Activated T-cell treated with anti-CD3 and anti-CD28 coated beads, Interleukin-2, amount 50 U/mL, for 48 hours (primary cell): ENCODE measurements at regions not wholly inside any gene's neighbourhood (a gene's known extent, or its start where the extent isn't known, plus 50 kb on each side); places are given as distances from the start of the nearest gene placed in this dataset.

Experiments used
- DNase-seq, 2 experiments: peaks; one replicate each; pipeline ENCODE4 v3.0.0-alpha.2; 2020

DNA sequence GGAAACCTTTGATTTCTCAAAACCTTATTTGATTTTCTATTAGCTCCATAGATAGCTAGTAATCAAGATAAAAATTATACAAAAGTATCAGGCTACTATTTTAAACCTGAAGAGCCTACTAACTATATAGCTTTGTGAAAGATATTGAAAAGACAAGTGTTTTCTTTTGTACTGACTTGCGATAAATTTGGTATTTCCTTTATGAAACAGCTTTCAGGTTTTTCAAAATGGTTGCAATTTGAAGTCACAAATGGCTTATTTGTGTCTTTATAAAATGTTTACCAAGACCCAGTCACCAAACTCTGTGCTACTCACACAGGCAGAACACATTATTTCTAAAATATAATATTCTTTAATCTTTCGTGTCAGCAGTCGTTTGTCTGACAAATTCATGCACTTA lies 167.5 kb upstream of the ALCAM start:
- DNase-seq: no peak

DNA sequence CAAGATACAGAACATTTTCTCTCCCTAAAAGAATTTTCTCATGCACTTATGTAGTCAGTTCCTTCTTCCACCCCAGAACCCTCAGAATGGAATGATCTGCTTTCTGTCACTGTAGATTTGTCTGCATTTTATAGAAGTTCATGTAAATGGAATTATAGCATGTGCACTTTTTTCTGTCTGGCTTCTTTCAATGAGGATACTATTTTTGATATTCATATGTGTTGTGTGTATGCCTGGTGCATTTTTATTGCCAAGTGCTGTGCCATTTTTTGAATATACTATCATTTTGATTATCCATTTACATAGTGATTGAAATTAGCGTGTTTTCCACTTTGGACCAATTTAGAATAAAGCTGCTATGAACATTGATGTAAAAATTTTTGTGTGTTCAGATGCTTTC lies 156.6 kb upstream of the ALCAM start:
- no peak for DNase-seq

DNA sequence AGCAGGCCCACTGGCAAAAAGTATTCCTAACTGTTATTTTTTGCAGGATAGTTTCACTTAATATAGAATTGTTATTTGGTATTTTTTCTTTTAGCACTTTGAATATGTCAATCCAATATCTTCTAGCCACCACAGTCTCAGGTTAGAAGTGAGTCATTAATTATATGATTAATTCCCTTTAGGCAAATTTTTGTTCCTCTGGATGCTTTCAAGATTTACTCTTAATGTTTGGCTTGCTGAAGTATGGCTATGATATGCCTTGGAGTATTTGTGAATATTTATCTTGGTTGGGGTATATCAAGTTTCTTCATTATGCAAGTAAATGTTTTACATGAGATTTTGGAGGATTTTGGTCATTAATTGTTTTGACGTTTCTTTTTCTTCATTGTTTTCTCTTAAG lies 152.1 kb upstream of the ALCAM start:
- no peak for DNase-seq

DNA sequence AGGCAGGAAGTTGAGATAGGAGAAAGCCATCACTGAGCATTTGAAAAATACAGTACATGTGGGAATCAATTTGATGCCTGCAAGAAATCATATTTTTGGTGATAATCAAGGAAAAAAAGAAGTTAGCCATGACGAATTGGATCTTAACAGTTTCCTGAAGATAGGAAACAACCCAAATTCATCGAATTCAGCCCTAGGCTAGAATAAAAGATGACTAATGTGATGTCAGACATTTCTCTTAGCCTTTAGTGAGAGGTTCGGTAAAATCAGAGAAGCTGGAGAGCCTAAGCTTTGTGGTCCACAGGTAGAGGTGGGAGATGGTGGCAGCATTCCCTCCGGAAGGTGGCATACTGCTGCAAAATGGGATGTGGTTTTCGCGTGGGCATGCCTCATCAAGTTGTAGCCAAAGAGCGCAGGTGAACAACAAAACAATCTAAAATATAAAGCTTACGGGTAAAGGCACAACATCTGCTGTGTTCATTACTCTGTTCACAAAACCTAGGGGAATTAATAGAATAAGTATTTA lies 144.1 kb upstream of the ALCAM start:
- no peak for DNase-seq

DNA sequence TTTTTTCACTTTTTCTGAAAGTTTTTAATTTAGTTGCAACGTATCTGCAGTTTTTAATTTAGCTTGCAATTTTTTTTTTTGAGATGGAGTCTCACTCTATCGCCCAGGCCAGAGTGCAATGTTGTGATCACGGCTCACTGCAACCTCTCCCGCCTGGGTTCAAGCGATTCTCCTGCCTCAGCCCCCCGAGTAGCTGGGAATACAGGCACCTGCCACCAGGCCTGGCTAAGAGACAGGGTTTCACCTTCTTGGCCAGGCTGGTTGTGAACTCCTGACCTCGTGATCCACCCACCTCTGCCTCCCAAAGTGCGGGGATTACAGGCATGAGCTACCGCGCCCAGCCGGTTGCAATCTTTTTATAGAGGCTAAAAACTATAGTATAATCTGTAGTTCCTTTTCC lies 142.9 kb upstream of the ALCAM start:
- DNase-seq: no peak

DNA sequence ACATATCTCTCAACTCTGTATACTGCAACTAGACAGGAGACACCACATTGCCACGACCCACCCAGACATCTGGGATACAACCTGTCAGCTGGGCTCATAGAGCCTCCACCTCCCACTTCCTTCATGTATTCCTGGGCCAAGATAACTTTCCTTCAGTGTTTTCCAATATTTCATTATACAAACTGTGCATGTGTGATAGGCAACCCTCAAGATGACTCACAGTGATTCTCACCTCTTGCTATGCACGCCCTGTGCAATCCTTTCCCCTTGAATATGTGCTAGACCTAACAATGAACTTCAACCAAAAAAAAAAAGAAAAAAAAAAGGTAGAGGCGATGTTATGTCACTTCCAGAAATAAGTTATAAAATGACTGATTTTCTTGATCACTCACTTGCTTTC lies 138.0 kb upstream of the ALCAM start:
- DNase-seq: no peak

DNA sequence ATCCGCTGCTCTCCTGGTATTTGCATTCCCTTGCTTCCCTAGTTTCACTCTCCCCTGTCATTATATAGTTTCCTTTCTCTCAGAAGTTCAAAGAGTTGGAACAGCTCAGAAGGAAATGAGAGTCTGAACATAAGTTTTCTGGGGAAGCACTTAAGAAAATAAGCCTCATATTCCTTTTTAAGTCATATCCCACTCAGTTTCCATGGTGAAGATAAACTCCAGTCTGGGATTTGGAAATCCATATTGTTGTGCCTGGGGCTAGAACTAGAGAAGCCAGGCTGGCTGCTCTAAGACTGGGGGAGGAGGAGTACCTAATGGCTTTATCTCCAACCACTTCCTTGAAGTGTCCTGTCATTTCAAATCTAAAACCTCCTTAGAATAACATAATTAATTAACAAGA lies 134.2 kb upstream of the ALCAM start:
- no peak for DNase-seq

DNA sequence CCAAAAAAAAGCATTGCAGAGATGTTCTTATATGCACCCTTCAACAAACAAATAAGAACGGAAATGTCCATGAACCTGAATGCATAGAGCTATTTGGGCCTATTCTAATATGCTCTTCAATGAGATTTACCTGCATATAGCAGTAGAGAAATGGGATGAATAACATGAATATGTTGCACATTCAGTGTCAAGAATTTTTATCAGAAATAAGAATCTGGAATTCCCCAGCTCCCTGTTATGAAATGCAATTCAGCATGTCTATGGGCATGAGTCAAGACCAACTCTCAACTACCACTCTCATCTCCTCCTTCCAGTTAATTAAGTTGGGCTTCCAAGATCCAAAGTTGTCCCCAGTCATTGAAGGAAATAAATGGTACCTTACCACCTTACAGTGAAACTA lies 133.7 kb upstream of the ALCAM start:
- DNase-seq: no peak

DNA sequence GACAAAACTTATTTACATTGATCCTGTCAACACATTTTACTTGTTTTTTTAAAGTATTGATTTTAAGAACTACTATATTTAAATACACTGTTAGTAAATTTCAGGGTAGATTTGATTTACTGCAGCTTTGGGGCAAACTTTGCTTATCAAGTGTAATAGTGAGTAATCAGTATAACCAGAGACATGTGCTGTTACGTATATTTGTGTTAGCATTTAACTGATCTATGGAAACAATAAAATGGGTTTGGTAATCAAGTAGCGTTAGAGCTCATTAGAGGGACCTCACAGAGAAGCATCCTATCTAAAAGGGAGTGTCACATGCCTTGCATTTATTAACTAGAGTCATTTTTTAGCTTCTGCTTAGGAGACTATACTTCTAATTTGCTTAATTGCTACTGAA lies 131.5 kb upstream of the ALCAM start:
- DNase-seq: no peak

DNA sequence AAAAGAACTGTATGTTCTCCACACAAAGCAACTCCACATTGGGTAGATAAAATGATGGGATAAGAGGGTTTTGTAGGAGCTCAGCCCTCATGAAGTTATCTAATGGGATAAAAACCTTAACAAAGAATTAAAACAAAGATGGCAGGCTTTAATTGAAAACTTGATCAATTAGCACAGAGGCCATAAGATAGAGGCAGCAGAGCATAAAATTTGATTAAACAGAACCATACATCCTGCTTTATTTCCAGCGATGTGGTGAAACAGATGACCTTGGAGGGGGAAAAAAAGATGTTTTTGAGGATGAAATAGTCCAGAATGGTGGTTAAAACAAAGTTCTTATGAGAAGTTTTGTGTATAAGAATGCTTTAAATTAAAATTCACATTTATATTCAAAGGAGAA lies 130.9 kb upstream of the ALCAM start:
- no peak for DNase-seq

DNA sequence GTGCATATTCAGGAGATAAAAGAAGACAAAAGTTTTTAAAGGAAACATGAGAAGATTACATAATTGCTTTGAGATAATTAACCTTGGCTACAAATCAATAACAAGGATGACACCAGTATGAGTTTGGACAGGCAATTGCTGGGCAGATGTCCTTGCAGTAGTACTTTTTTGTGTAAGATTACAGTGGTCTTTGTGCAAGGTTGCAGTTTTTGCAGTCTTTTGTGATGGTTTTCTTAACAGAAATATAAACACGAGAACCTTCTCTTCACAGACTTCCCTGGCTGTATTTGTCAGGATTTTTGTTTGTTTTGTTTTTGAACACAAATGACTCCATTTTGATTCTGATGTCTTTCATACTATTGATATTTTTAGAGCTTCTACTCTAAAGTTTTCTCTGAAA lies 128.3 kb upstream of the ALCAM start:
- DNase-seq: no peak

DNA sequence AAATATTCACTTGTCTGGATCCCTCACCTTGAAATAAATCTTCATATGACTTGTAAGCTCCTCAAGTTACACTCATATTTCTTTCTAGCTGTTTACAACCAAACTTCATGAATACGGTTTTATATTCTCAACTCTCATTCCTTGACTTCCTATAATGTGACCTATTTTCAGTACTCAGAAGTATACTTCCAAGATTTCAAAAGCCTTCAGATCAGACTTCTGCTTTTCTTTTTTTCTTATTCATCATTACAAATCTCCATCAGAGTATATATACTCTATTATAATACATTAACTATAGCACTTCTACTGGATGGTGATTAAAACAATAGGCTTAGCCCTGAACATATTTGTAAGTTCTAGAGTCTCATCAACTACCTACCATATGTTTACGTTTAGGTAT lies 123.6 kb upstream of the ALCAM start:
- no peak for DNase-seq

DNA sequence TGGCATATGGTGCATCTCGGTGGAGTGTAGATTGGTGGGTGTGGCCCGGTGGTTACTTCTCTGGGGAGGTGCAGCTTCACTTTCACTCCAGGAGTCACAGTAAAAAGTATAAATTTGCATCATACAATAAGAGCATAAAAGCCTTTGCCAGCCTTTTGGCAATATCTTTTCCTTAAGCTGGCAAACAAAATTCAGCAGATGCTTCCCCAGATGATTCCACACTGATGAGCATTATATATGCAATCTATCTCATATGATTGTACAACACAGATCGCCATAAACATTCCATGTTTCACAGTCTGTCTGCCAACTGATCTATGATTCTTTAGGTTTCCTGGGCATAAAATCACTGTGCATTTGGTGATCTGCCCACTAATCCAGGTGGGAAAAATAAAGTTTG lies 120.2 kb upstream of the ALCAM start:
- DNase-seq: no peak

DNA sequence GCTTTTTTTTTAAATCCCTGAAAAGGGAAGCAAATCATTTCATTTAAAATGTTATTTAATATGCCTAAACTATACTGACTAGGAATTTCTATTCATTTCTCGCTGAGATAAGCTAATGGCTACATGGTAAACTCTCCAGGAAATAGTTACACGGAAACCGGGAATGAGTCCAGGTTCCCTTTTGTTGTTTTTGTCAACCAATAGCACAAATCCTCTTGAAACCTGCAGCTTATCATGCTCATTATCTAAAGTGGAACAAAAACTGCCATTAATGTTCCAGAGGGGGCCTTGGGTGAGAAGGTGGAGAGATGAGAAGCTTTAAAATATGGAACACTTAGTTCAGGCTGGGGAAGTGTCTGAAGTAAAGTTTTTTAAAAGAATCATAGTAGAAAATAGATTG lies 113.5 kb upstream of the ALCAM start:
- no peak for DNase-seq

DNA sequence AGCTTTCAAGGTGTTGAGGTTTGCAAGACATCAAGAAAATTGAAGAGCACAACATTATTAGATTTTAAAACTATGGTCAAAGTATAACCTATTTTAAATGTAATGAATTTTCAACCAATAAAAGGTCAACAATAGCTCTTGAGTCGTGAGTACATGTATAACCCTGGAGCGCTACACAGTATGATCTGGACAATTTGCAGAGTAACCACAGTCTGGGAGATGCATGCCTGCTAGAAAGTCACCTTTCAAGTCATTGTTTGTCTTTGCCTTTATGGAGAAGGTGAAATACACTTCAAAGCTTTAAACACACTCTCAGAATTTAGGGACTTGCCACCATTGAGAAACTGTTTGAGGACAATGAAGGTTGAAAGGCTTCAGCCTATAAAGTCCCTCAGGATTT lies 112.6 kb upstream of the ALCAM start:
- no peak for DNase-seq

DNA sequence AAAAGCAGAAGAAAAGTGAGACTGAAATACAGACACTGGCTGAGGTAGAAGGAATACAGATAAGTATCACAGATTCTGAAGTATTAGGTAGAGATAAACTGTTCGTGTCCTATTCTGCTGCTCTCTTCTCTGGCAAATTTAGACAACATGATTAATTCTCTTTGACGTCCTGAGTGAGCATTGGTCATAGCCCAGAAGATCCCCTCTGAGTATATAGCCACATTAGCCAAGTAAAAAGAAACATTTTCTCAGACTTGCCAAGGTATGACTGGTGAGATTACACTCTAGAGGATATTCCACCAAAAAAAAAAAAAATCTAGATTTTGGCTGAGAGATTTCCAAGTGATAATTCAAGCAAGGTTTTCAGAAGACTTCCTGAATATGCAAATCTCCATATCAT lies 111.4 kb upstream of the ALCAM start:
- no peak for DNase-seq

DNA sequence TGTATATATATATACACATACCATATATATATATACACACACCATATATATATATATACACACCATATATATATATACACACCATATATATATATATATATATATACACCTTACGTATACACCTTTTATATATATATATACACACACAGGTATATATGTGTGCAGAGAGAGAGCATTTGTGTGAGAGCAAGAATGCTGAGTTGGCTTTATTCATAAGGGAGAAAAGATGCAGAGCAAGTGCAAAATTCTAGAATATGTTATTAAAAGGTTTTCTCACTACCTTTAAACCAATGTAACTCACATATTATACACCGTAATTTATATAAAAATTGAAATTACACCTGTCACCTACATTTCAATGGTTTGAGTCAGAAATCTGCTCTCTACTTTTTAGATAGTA lies 107.2 kb upstream of the ALCAM start:
- DNase-seq: no peak

DNA sequence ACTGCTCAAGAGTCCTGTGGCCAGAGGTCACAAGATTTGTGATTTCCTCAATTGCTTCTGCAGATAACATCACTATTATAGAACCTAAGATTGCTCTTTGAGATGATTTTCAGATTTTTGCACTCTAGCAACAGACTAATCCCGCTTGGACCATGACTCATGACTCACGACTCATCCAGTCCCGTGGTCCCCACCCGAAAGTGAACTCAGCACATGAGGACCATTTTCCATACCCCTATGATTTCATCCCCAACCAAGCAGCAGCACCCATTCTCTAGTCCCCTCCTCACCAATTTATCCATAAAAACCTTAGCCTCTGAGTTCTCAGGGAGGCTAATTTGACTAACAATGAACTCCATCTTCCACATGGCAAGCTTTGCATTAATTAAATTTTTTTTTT lies 106.3 kb upstream of the ALCAM start:
- DNase-seq: no peak

DNA sequence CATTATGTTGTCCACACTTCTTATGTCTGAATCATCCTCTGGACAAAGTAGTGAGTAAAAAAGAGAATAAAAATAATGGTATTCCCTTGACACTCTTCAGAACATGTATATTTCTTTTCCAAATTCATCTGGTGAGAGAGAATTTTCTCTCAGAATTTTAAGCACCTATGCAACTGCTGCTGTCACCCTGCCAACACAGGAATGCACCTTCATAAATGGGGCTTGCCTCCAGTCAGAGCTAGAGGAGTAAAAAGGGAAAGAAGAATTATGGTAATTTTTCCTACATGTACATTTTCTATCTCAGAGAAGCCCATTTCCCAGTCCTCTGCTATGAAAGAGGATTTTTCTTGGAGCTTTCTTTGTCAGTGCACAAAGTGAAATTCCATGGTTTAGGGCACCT lies 92.2 kb upstream of the ALCAM start:
- no peak for DNase-seq

DNA sequence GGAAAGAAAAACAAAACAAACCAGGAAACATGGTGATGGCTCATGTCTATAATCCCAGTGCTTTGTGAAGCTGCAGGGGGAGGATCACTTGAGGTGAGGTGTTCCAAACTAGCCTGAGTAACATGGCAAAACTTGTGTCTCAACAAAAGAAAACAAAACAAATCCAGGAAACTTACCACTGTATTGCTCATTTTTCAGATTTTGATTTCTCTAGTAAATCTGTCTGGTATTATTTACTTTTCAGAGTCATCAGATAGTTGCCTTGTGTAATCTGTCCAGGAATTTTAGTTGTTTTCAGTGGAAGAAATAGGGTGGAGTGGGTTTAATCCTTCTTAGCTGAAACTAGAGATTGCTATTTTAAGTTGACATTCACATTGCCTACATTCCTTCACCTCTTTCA lies 91.8 kb upstream of the ALCAM start:
- DNase-seq: no peak

DNA sequence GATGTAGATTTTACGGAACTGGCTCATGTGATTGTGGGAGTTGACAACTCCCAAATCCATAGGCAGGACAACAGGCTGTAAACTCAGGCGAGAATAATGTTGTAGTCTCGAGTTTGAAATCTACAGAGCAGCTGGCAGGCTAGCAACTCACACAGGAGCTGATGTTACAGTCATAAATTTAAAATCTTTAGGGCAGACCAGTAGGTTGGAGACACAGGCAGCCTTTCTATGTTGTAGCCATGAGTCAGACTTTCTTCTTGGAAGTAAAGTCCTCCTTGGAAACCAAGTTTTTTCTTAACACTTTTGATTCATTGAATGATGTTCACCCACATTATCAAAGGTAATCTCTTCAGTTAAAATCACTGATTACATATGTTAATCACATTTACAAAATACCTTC lies 89.1 kb upstream of the ALCAM start:
- no peak for DNase-seq

DNA sequence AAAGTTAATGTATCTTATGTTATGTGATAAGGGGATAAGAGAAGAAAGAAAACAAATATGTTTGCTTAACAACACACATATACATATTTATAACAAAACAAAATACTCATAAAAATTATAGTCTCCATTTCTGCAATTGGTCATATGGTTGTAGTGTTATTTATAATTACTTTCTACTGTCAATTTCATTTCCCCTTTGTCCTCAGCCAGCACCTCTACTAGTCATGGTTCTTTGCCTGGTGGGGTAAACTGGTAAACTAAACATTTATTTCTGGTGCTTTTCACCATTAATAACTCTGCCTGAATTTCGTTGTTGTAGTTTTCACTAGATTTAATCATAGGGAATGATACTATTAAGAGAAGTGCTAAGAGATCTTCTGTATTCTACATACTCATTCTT lies 88.0 kb upstream of the ALCAM start:
- no peak for DNase-seq

DNA sequence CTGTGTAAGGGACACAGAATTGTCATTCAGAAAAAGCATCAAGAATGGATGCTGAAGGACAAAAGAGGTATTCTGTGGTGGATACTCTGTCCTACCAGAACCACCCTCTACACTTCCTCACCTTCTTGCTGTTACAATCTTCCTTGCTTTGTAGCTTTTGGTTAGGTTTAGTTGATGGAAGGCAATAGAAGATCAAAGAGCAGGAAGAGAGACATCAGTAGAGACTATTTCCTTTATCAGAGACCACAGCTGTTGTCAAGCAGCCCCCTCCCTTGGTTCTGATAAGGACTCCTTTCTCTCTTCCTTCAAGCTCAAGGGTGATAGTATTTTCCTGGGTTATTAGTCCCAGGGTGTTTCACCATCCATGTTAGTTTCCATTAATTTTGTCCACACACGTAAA lies 84.7 kb upstream of the ALCAM start:
- no peak for DNase-seq

DNA sequence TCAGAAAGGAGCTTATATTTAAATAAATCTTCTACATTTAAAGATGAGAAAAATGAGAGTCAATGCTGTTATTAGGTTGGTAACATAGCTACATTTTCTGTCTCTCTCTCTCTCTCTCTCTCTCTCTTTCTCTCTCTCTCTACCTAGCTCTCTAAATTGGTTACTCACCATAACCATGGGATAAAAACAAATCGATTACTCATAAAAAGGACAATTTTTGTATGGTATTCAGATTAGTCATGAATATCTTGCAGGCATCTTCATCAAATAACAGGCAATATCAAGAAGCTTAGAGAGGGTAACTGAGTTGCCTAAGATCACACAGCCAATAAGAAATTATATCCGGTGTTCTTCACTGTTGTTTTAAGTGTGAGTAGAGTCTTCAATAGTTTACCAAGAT lies 81.8 kb upstream of the ALCAM start:
- DNase-seq: no peak

DNA sequence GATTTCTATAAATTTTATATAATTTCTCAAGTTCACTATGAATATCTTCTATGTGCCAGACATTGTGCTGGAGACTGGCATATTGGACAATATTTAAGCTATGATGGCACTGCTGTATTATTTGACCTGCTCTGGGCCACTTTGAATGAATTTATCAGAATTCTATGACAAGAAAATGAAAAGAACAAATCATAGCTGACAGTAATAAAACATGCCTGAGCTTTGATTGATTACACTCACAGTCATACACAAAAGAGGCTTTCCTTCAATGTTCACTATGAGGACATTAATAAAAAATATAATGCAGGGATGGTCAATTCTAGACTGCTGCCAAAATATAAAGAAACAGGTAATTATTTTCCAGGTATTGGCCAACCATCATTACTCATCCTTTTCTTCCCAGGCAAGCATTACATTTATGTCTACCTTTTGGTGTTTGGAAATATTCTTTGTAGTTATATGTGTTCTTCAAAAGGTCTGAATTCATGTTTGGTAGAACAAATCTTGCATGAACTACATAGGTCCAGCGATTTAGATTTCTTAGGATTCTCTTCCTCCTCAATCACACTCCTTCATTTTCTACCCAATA lies 81.0 kb upstream of the ALCAM start:
- DNase-seq: no peak

DNA sequence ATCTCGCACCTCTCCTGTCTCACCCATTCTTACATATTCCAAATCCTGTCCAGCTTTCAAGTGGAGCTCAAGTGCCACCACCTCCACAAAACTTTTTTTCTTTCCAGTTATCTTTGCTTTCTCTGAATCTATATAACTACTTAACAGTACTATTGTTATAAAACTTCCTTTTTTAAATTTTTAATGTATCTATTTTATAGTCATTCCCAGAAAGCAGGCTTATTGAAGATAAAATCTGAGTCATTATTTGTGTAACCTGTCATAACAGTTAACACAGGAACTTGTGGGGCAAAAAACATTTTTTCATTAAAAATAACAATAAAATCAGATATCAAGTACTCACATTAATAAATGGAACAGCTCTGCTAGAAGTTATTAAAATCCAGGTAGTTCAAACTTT lies 73.3 kb upstream of the ALCAM start:
- DNase-seq: no peak
